MM.1S (cell line): ENCODE measurements at regions not wholly inside any gene's neighbourhood (a gene's known extent, or its start where the extent isn't known, plus 50 kb on each side); places are given as distances from the start of the nearest gene placed in this dataset.

ENCODE experiments used
- DNase-seq: peaks from one replicate; pipeline ENCODE4 v3.0.0-alpha.2; 2015
- H2AFZ ChIP-seq: fragments of 300-600 bp; sonication (generic); 2 replicates; pipeline ENCODE4 v1.6.0; 2016; ENCODE audit warnings: antibody characterized with exemption, low read length
- H3F3A ChIP-seq: fragments of 300-600 bp; sonication (generic); 2 replicates; pipeline ENCODE4 v1.6.1; 2016; ENCODE audit warnings: mild to moderate bottlenecking, antibody characterized with exemption, low read length, moderate library complexity, mixed read lengths; ENCODE audit not compliant: insufficient read depth
- H3K27ac ChIP-seq: fragments of 300-600 bp; sonication (generic); 2 replicates; pipeline ENCODE4 v1.5.1; 2016; ENCODE audit warnings: mild to moderate bottlenecking, low read length
- H3K27me3 ChIP-seq: fragments of 300-600 bp; sonication (generic); replicated peaks from 2 replicates; pipeline ENCODE4 v1.6.0; 2016; ENCODE audit warnings: low read length; ENCODE audit not compliant: insufficient read depth
- H3K36me3 ChIP-seq: fragments of 300-600 bp; sonication (generic); replicated peaks from 2 replicates; pipeline ENCODE4 v1.6.1; 2016; ENCODE audit warnings: mild to moderate bottlenecking, low read length, mixed read lengths; ENCODE audit not compliant: insufficient read depth
- H3K4me1 ChIP-seq: fragments of 300-600 bp; sonication (generic); 2 replicates; pipeline ENCODE4 v1.6.1; 2016; ENCODE audit warnings: low read length, mixed read lengths
- H3K4me2 ChIP-seq: fragments of 300-600 bp; sonication (generic); 2 replicates; pipeline ENCODE4 v1.6.0; 2016; ENCODE audit warnings: low read depth, low read length
- H3K4me3 ChIP-seq: fragments of 300-600 bp; sonication (generic); 2 replicates; pipeline ENCODE4 v1.5.1; 2016; ENCODE audit warnings: low read length, mixed read lengths
- H3K79me2 ChIP-seq: fragments of 300-600 bp; sonication (generic); 2 replicates; pipeline ENCODE4 v1.6.1; 2016; ENCODE audit warnings: mixed run types, low read length, mixed read lengths
- H3K9ac ChIP-seq: fragments of 300-600 bp; sonication (generic); 2 replicates; pipeline ENCODE4 v1.6.1; 2016; ENCODE audit warnings: low read length, mixed read lengths
- H3K9me2 ChIP-seq: fragments of 300-600 bp; sonication (generic); replicated peaks from 2 replicates; pipeline ENCODE4 v1.6.1; 2016; ENCODE audit warnings: mild to moderate bottlenecking, low read length, mixed read lengths; ENCODE audit not compliant: insufficient read depth
- H3K9me3 ChIP-seq: fragments of 300-600 bp; sonication (generic); replicated peaks from 2 replicates; pipeline ENCODE4 v1.6.1; 2016; ENCODE audit warnings: mild to moderate bottlenecking, low read length, mixed read lengths; ENCODE audit not compliant: insufficient read depth
- H4K20me1 ChIP-seq: fragments of 300-600 bp; sonication (generic); 2 replicates; pipeline ENCODE4 v1.6.1; 2016; ENCODE audit warnings: mild to moderate bottlenecking, low read length, moderate library complexity, mixed read lengths; ENCODE audit not compliant: insufficient read depth
- EZH2 ChIP-seq: fragments of 300-600 bp; sonication (generic); optimal IDR thresholded peaks from 2 replicates; pipeline ENCODE3; 2017; ENCODE audit warnings: low read depth, mild to moderate bottlenecking, antibody characterized with exemption, low read length, mixed read lengths
- EZH2phosphoT487 ChIP-seq: fragments of 300-600 bp; sonication (generic); IDR thresholded peaks from 2 replicates; pipeline ENCODE4 v1.6.1; 2018; ENCODE audit warnings: antibody characterized with exemption, low read length
- TF ChIP-seq, protein P1 (sequence below): fragments of 300-600 bp; sonication (generic); IDR thresholded peaks from 2 replicates; pipeline ENCODE4 v1.5.1; 2016; ENCODE audit warnings: antibody characterized with exemption, low read length, mixed read lengths

DNA sequence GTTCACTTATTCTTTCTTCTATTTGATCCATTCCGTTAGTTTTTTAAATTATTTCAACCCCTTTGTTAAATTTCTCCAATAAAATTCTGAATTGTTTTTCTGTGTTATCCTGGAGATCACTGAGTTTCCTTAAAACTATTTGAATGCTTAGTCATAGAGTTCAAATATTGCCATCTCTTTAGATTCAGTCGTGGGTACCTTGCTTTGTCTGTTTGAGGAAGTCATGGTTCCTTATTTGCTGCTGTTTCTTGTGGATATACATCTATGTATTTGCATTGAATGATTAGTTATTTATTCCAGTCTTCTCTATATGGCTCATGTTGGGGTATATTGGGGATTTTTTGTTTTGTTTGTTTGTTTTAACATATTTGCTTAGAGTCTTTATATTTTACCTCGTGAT, 80.6 kb downstream of the HINT1 start:
- Histone ChIP-seq H3K9me3 (no peaks in the 10 kb centered on the region), H3F3A (no peaks in the 10 kb centered on the region), H3K9me2 (no peaks in the 10 kb centered on the region), H2AFZ (no peak overlapping the region), H3K4me1 (no peaks in the 10 kb centered on the region), H4K20me1 (no peaks in the 10 kb centered on the region), H3K4me2 (no peak overlapping the region), H3K27me3 (no peaks in the 10 kb centered on the region), H3K4me3 (no peak overlapping the region), H3K9ac (no peak overlapping the region), H3K36me3 (no peaks in the 10 kb centered on the region), H3K79me2 (no peaks in the 10 kb centered on the region), H3K27ac (no peak overlapping the region)
- TF ChIP-seq EZH2phosphoT487, result no peak
- TF ChIP-seq, protein P1, sequence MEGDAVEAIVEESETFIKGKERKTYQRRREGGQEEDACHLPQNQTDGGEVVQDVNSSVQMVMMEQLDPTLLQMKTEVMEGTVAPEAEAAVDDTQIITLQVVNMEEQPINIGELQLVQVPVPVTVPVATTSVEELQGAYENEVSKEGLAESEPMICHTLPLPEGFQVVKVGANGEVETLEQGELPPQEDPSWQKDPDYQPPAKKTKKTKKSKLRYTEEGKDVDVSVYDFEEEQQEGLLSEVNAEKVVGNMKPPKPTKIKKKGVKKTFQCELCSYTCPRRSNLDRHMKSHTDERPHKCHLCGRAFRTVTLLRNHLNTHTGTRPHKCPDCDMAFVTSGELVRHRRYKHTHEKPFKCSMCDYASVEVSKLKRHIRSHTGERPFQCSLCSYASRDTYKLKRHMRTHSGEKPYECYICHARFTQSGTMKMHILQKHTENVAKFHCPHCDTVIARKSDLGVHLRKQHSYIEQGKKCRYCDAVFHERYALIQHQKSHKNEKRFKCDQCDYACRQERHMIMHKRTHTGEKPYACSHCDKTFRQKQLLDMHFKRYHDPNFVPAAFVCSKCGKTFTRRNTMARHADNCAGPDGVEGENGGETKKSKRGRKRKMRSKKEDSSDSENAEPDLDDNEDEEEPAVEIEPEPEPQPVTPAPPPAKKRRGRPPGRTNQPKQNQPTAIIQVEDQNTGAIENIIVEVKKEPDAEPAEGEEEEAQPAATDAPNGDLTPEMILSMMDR, result no peak
- no peak for TF ChIP-seq EZH2
- DNase-seq, result no peak

DNA sequence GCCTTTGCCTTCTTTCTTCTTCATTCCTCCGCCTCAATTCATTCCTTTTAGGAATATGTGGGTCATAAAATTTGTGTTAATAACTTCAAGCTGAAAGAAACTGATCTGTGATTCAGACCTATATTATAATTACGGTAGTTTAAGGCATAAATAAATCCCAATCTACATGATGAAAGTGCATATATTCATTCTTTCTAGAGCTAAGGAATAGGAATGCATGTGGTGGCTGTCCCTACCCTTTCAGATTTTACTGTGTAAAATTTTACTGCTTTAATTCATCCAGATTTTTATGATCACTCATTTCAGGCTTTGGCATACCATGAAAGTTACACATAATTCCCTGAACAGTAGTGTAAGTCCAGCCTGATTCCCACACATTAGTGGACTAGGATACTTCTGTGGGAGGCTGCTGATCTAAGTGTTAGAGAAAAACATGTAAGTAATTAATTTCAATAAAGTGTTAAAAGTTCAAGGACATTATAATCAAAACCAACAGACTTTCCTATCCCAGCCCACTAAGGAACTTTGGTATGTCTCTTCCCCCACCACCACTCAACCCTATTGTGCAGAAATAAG, 83.1 kb downstream of the HINT1 start:
- Histone ChIP-seq H3K4me3 (no peak overlapping the region), H4K20me1 (no peaks in the 10 kb centered on the region), H3K27me3 (no peaks in the 10 kb centered on the region), H2AFZ (no peak overlapping the region), H3F3A (no peaks in the 10 kb centered on the region), H3K4me1 (0 out of 2 replicates have a peak, but pooled peaks cover 5% of the 10 kb centered on the region), H3K9ac (no peak overlapping the region), H3K4me2 (no peak overlapping the region), H3K9me2 (no peaks in the 10 kb centered on the region), H3K36me3 (no peaks in the 10 kb centered on the region), H3K27ac (no peak overlapping the region), H3K79me2 (no peaks in the 10 kb centered on the region), H3K9me3 (no peaks in the 10 kb centered on the region)
- DNase-seq, result no peak
- TF ChIP-seq EZH2, result no peak
- TF ChIP-seq, protein P1, result no peak
- TF ChIP-seq EZH2phosphoT487, result no peak

DNA sequence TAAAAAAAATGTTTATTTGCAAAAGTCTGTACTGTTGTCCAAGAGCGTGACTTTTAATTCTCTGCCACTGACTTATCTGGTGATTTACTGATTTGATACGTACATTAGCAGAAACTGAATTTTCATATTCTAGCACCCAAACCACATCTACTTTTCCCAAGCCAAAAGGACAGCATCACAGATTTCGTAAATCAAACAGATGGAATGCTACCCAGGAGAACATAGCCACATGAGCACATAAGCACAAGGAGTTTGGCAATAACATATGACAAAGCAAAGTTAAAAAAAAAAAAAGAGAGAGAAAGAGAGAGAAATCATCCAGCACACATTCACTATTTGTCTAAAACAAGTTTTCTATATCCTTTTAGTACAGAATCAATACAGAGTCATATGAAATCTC, 83.7 kb downstream of the HINT1 start:
- no peak overlapping the region for H3K9ac ChIP-seq
- no peaks in the 10 kb centered on the region for H3K9me3 ChIP-seq
- H2AFZ ChIP-seq, result no peak overlapping the region
- no peak overlapping the region for H3K4me2 ChIP-seq
- H3K27ac ChIP-seq, result no peak overlapping the region
- no peak overlapping the region for H3K4me3 ChIP-seq
- no peaks in the 10 kb centered on the region for H4K20me1 ChIP-seq
- H3K36me3 ChIP-seq, result no peaks in the 10 kb centered on the region
- H3F3A ChIP-seq, result no peaks in the 10 kb centered on the region
- TF ChIP-seq EZH2 (no peak), EZH2phosphoT487 (no peak)
- TF ChIP-seq, protein P1, result no peak
- no peak for DNase-seq
- no peaks in the 10 kb centered on the region for H3K9me2 ChIP-seq
- no peaks in the 10 kb centered on the region for H3K27me3 ChIP-seq
- no peaks in the 10 kb centered on the region for H3K79me2 ChIP-seq
- 0 out of 2 replicates have a peak, but pooled peaks cover 5% of the 10 kb centered on the region for H3K4me1 ChIP-seq
